GM12892 (cell line): ENCODE measurements at regions not wholly inside any gene's neighbourhood (a gene's known extent, or its start where the extent isn't known, plus 50 kb on each side); places are given as distances from the start of the nearest gene placed in this dataset.

Experiments
- POLR2A ChIP-seq: IDR thresholded peaks from 2 replicates; pipeline ENCODE4 v1.6.1; 2011; ENCODE audit warnings: low read depth, low read length, control low read depth
- POLR2AphosphoS5 ChIP-seq: IDR thresholded peaks from 2 replicates; pipeline ENCODE4 v1.6.1; 2011; ENCODE audit warnings: low read depth, low read length, control low read depth

- no peak for TF ChIP-seq POLR2A
- no peak for TF ChIP-seq POLR2AphosphoS5
These were observed 66.8 kb upstream of the STK39 start for GRCh38 chr2:168314236-168314635.
